GM12878 (cell line): ENCODE measurements at regions not wholly inside any gene's neighbourhood (a gene's known extent, or its start where the extent isn't known, plus 50 kb on each side); places are given as distances from the start of the nearest gene placed in this dataset.

Source experiments
- ATAC-seq: fragments of 200-7000 bp; cut with Tn5 transposase; 3 replicates; pipeline ENCODE4 v1.9.1; 2020; ENCODE audit warnings: mild to moderate bottlenecking, moderate library complexity
- BruUV-seq: library from RNA; stranded (reverse); fragments of 400-500 nt; replicated peaks from 2 replicates; lab custom pipeline; 2021; lab: Mats Ljungman, UMichigan
- CTCF ChIA-PET: fragments of 300-600 bp; sonication (Branson Sonifier 250); formaldehyde crosslinking; extraction: SDS; loops from one replicate; lab custom pipeline; 2021; ENCODE audit warnings: inconsistent platforms; lab: Yijun Ruan, JAX
- POLR2A ChIA-PET: fragments of 350-600 bp; formaldehyde crosslinking; extraction: SDS; loops from one replicate; lab custom pipeline; 2021; ENCODE audit warnings: inconsistent platforms; lab: Charles Lee
- RAD21 ChIA-PET: fragments of 300-600 bp; sonication (Branson Sonifier 250); formaldehyde crosslinking; loops from one replicate; lab custom pipeline; 2023; ENCODE audit warnings: antibody characterized with exemption; ENCODE audit not compliant: unreplicated experiment; lab: Charles Lee
- SMC1A ChIA-PET: fragments of 300-600 bp; sonication (Branson Sonifier 250); formaldehyde crosslinking; loops from one replicate; lab custom pipeline; 2023; ENCODE audit not compliant: unreplicated experiment, uncharacterized antibody; lab: Charles Lee
- DNase-seq: peaks from one replicate; pipeline ENCODE4 v3.0.0-alpha.2; 2011; ENCODE audit warnings: low read depth, low spot score
- FAIRE-seq: peaks from 3 replicates; lab custom pipeline; 2011; peaks lifted over from hg19 to GRCh38; lab: Jason Lieb, UNC
- H2AFZ ChIP-seq: 2 replicates; pipeline ENCODE4 v1.6.0; 2011; ENCODE audit warnings: low read depth, low read length, control low read depth; ENCODE audit not compliant: control insufficient read depth
- H3K27ac ChIP-seq: 2 replicates; pipeline ENCODE4 v1.5.1; 2011; ENCODE audit warnings: control low read depth; ENCODE audit not compliant: control insufficient read depth, insufficient read depth
- H3K27me3 ChIP-seq, 2 experiments: replicated peaks in 1 of 2; 2 replicates each; pipeline versions ENCODE4 v1.6.0 to v1.6.1; 2011; ENCODE audit warnings: low read length in 1 of 2; ENCODE audit not compliant: control insufficient read depth in 2 of 2, insufficient read depth in 2 of 2
- H3K36me3 ChIP-seq, 2 experiments: 2 replicates each; pipeline ENCODE4 v1.5.1; 2011; ENCODE audit warnings: low read length in 1 of 2; ENCODE audit not compliant: control insufficient read depth in 2 of 2, insufficient read depth in 2 of 2
- H3K4me1 ChIP-seq: 2 replicates; pipeline ENCODE4 v1.6.1; 2011; ENCODE audit warnings: mild to moderate bottlenecking, low read length, moderate library complexity, mixed read lengths; ENCODE audit not compliant: control insufficient read depth, insufficient read depth
- H3K4me2 ChIP-seq: 2 replicates; pipeline ENCODE4 v1.6.0; 2011; ENCODE audit warnings: control low read depth; ENCODE audit not compliant: control insufficient read depth, insufficient read depth
- H3K4me3 ChIP-seq: fragments of 200-600 bp; sonication (generic); 2 replicates; pipeline ENCODE4 v1.5.1; 2016
- H3K79me2 ChIP-seq: 2 replicates; pipeline ENCODE4 v1.6.0; 2011; ENCODE audit warnings: low read length; ENCODE audit not compliant: control insufficient read depth, insufficient read depth
- H3K9ac ChIP-seq: 2 replicates; pipeline ENCODE4 v1.8.0; 2011; ENCODE audit warnings: low read length, control low read depth, mixed read lengths; ENCODE audit not compliant: control insufficient read depth, insufficient read depth
- H3K9me3 ChIP-seq: replicated peaks from 3 replicates; pipeline ENCODE4 v1.5.1; 2011; ENCODE audit warnings: mild to moderate bottlenecking, low read length; ENCODE audit not compliant: control insufficient read depth, insufficient read depth
- H4K20me1 ChIP-seq: 2 replicates; pipeline ENCODE4 v1.6.0; 2011; ENCODE audit not compliant: control insufficient read depth, insufficient read depth
- EED ChIP-seq: sonication (generic); IDR thresholded peaks from 2 replicates; pipeline ENCODE4 v1.6.1; 2016; ENCODE audit warnings: antibody characterized with exemption, low read depth
- EP300 ChIP-seq, 2 experiments: fragments of 150-350 bp in 1 of 2; IDR thresholded peaks; 2 replicates each; pipeline ENCODE4 v1.6.1; 2011 to 2012; ENCODE audit warnings: low read depth in 2 of 2, low read length in 2 of 2, borderline replicate concordance in 1 of 2, improper control_type of control experiment in 1 of 2, inconsistent platforms in 1 of 2; ENCODE audit not compliant: control insufficient read depth in 1 of 2
- MLLT1 ChIP-seq: fragments of 450-650 bp; IDR thresholded peaks from 2 replicates; pipeline ENCODE4 v1.6.1; 2016; ENCODE audit warnings: mild to moderate bottlenecking
- NFYB ChIP-seq: IDR thresholded peaks from 2 replicates; pipeline ENCODE4 v1.6.1; 2011; ENCODE audit warnings: low read depth, mild to moderate bottlenecking, low read length, improper control_type of control experiment, moderate library complexity; ENCODE audit not compliant: insufficient read depth
- NRF1 ChIP-seq: conservative IDR thresholded peaks from 2 replicates; pipeline ENCODE4 v1.6.1; 2011; ENCODE audit warnings: mild to moderate bottlenecking, low read depth, low read length, improper control_type of control experiment
- RCOR1 ChIP-seq: conservative IDR thresholded peaks from 2 replicates; pipeline ENCODE4 v1.6.1; 2012; ENCODE audit warnings: low read depth, low read length, improper control_type of control experiment
- SKIL ChIP-seq: fragments of 450-650 bp; IDR thresholded peaks from 2 replicates; pipeline ENCODE4 v1.6.1; 2017; ENCODE audit warnings: mild to moderate bottlenecking, low read depth, inconsistent platforms; ENCODE audit not compliant: poor library complexity, severe bottlenecking
- SP1 ChIP-seq: IDR thresholded peaks from one replicate; pipeline ENCODE4 v1.6.1; 2011; ENCODE audit warnings: low read depth, low read length
- SREBF2 ChIP-seq: IDR thresholded peaks from 2 replicates; pipeline ENCODE4 v1.6.1; 2012; ENCODE audit warnings: mild to moderate bottlenecking, low read length
- STAT3 ChIP-seq: IDR thresholded peaks from 2 replicates; pipeline ENCODE4 v1.6.1; 2011; ENCODE audit warnings: low read depth, low read length, improper control_type of control experiment
- TARDBP ChIP-seq: IDR thresholded peaks from 2 replicates; pipeline ENCODE4 v1.6.1; 2016; ENCODE audit warnings: borderline replicate concordance
- ZNF217 ChIP-seq: fragments of 450-650 bp; IDR thresholded peaks from 2 replicates; pipeline ENCODE4 v1.6.1; 2017; ENCODE audit warnings: antibody characterized with exemption, mild to moderate bottlenecking
- WGBS: methylation state at CpG from one replicate; pipeline ENCODE4 v1.1.6; 2016; ENCODE audit warnings: low lambda C conversion rate; ENCODE audit not compliant: insufficient replicate concordance, insufficient coverage; ENCODE audit errors: missing lambda C conversion rate; 5-methylcytosine and 5-hydroxymethylcytosine counted together
- in situ Hi-C: fragments of 300-500 bp; cut with MboI; formaldehyde crosslinking; loops from 9 replicates; pipeline ENCODE4 v1.14.3; 2018; ENCODE audit warnings: mixed read lengths
- intact Hi-C: fragments of 100-400 bp; cut with micrococcal nuclease; formaldehyde crosslinking; loops from one replicate; pipeline ENCODE4 v1.14.2; 2022; ENCODE audit not compliant: unreplicated experiment
- TF ChIP-seq, protein P1 (sequence below): IDR thresholded peaks from 2 replicates; pipeline ENCODE4 v1.6.1; 2012; ENCODE audit warnings: improper control_type of control experiment, low read depth, low read length; ENCODE audit not compliant: insufficient replicate concordance
- TF ChIP-seq, protein P2 (sequence below): fragments of 450-650 bp; IDR thresholded peaks from 2 replicates; pipeline ENCODE4 v1.6.1; 2017; ENCODE audit warnings: low read depth, mild to moderate bottlenecking, moderate library complexity

DNA sequence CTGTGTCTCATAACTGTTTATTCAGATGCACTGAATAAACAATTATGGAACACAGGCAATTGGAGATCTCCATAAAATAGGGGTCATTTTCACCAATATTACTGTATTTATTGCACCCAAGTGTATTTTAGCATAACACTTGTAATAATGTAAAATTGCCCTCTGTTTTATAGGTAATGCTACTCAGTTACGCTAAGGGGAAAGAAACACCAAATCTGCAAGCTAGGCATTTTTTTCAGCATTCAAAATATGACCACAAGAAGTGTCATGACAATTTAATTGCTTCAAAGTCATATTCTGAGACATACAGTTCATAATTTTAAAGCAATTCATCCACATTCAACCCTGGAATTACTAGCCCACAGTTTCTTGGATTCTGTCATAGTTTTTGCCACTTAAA is 643.2 kb upstream of the NOX3 start:
- POLR2A ChIA-PET: no interaction called here
- 38% methylated on average over 1 of the region's 1 CpG for WGBS
- no peak for ATAC-seq
- RAD21 ChIA-PET: no interaction called here
- intact Hi-C loops: no loop called here
- DNase-seq: no peak
- in situ Hi-C loops: no loop called here
- no TSS peak for BruUV-seq
- no peak overlapping the region for H3K9ac ChIP-seq
- no peaks in the 10 kb centered on the region for H4K20me1 ChIP-seq
- H3K9me3 ChIP-seq: no peaks in the 10 kb centered on the region
- no peaks in the 10 kb centered on the region for H3K27me3 ChIP-seq
- no peak for TF ChIP-seq EP300 (IDR thresholded peaks at IDR 0.05; ENCODE audit: borderline replicate concordance in 1 of 2, control insufficient read depth in 1 of 2, low read depth in 2 of 2, low read length in 2 of 2)
- TF ChIP-seq NRF1: no peak
- TF ChIP-seq ZNF217: no peak
- no peak for TF ChIP-seq NFYB
- TF ChIP-seq MLLT1: no peak
- TF ChIP-seq SP1: no peak
- TF ChIP-seq RCOR1: no peak
- TF ChIP-seq EED: no peak
- TF ChIP-seq SREBF2: no peak
- TF ChIP-seq SKIL: no peak
- no peak for TF ChIP-seq STAT3
- TF ChIP-seq, protein P1, sequence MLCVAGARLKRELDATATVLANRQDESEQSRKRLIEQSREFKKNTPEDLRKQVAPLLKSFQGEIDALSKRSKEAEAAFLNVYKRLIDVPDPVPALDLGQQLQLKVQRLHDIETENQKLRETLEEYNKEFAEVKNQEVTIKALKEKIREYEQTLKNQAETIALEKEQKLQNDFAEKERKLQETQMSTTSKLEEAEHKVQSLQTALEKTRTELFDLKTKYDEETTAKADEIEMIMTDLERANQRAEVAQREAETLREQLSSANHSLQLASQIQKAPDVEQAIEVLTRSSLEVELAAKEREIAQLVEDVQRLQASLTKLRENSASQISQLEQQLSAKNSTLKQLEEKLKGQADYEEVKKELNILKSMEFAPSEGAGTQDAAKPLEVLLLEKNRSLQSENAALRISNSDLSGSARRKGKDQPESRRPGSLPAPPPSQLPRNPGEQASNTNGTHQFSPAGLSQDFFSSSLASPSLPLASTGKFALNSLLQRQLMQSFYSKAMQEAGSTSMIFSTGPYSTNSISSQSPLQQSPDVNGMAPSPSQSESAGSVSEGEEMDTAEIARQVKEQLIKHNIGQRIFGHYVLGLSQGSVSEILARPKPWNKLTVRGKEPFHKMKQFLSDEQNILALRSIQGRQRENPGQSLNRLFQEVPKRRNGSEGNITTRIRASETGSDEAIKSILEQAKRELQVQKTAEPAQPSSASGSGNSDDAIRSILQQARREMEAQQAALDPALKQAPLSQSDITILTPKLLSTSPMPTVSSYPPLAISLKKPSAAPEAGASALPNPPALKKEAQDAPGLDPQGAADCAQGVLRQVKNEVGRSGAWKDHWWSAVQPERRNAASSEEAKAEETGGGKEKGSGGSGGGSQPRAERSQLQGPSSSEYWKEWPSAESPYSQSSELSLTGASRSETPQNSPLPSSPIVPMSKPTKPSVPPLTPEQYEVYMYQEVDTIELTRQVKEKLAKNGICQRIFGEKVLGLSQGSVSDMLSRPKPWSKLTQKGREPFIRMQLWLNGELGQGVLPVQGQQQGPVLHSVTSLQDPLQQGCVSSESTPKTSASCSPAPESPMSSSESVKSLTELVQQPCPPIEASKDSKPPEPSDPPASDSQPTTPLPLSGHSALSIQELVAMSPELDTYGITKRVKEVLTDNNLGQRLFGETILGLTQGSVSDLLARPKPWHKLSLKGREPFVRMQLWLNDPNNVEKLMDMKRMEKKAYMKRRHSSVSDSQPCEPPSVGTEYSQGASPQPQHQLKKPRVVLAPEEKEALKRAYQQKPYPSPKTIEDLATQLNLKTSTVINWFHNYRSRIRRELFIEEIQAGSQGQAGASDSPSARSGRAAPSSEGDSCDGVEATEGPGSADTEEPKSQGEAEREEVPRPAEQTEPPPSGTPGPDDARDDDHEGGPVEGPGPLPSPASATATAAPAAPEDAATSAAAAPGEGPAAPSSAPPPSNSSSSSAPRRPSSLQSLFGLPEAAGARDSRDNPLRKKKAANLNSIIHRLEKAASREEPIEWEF: no peak
- no peak for TF ChIP-seq TARDBP
- TF ChIP-seq, protein P2, sequence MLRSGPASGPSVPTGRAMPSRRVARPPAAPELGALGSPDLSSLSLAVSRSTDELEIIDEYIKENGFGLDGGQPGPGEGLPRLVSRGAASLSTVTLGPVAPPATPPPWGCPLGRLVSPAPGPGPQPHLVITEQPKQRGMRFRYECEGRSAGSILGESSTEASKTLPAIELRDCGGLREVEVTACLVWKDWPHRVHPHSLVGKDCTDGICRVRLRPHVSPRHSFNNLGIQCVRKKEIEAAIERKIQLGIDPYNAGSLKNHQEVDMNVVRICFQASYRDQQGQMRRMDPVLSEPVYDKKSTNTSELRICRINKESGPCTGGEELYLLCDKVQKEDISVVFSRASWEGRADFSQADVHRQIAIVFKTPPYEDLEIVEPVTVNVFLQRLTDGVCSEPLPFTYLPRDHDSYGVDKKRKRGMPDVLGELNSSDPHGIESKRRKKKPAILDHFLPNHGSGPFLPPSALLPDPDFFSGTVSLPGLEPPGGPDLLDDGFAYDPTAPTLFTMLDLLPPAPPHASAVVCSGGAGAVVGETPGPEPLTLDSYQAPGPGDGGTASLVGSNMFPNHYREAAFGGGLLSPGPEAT: no peak
- no peaks in the 10 kb centered on the region for H3K79me2 ChIP-seq
- no peak overlapping the region for H2AFZ ChIP-seq
- SMC1A ChIA-PET: no interaction called here
- CTCF ChIA-PET: no interaction called here
- no peaks in the 10 kb centered on the region for H3K36me3 ChIP-seq
- no peak overlapping the region for H3K4me2 ChIP-seq
- no peak overlapping the region for H3K4me3 ChIP-seq
- no peak overlapping the region for H3K27ac ChIP-seq
- no peaks in the 10 kb centered on the region for H3K4me1 ChIP-seq
- no peak for FAIRE-seq
